Vagina (tissue), 2 donors: ENCODE measurements at regions not wholly inside any gene's neighbourhood (a gene's known extent, or its start where the extent isn't known, plus 50 kb on each side); places are given as distances from the start of the nearest gene placed in this dataset.

Experiments
- POLR2A ChIP-seq, 2 donors: fragments of 450-650 bp; IDR thresholded peaks; one replicate each; pipeline ENCODE4 v1.6.1; 2017; ENCODE audit warnings: antibody characterized with exemption in 2 of 2, mild to moderate bottlenecking in 2 of 2, moderate library complexity in 2 of 2
- TF ChIP-seq, protein P1 (sequence below), 3 experiments: fragments of 450-650 bp in 2 of 3; fragments of 200-600 bp in 1 of 3; sonication (generic) in 1 of 3; IDR thresholded peaks; one replicate each; pipeline ENCODE4 v1.5.1; 2017 to 2019; ENCODE audit warnings: antibody characterized with exemption in 3 of 3, mild to moderate bottlenecking in 2 of 3, moderate library complexity in 2 of 3

DNA sequence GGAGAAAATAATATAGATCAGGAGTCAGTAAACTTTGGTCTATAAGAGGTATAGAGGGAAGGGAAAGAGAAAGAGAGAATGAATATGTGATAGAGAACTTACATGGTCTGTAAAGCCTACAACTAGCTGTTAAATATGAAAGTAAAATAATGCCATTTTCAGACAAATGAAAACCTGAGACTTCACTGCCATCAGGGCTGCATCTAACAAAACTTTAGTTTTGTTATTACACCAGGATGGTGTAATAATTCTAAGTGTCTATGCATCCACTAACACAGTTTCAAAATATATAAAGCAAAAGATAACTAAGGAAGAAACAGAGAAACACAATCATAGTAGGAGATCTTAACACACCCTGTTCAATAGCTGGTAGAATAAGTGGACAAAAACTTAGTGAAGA is 217.7 kb downstream of the KLF13 start:
- TF ChIP-seq, protein P1, sequence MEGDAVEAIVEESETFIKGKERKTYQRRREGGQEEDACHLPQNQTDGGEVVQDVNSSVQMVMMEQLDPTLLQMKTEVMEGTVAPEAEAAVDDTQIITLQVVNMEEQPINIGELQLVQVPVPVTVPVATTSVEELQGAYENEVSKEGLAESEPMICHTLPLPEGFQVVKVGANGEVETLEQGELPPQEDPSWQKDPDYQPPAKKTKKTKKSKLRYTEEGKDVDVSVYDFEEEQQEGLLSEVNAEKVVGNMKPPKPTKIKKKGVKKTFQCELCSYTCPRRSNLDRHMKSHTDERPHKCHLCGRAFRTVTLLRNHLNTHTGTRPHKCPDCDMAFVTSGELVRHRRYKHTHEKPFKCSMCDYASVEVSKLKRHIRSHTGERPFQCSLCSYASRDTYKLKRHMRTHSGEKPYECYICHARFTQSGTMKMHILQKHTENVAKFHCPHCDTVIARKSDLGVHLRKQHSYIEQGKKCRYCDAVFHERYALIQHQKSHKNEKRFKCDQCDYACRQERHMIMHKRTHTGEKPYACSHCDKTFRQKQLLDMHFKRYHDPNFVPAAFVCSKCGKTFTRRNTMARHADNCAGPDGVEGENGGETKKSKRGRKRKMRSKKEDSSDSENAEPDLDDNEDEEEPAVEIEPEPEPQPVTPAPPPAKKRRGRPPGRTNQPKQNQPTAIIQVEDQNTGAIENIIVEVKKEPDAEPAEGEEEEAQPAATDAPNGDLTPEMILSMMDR (IDR thresholded peaks at IDR 0.05): no peak
- TF ChIP-seq POLR2A (IDR thresholded peaks at IDR 0.05): no peak
